GM04504 (cell line): ENCODE measurements at regions not wholly inside any gene's neighbourhood (a gene's known extent, or its start where the extent isn't known, plus 50 kb on each side); places are given as distances from the start of the nearest gene placed in this dataset.
A peak's percentile ranks its signal among the peaks of the same experiment; 100 is the strongest.
"Not testable (repeated sequence)": the region's sequence is repeated elsewhere in the genome, so short reads cannot be mapped to it uniquely, and the experiment has no call there.

Experiments used
- DNase-seq: peaks from one replicate; pipeline ENCODE4 v3.0.0-alpha.2; 2012; ENCODE audit warnings: low read depth

DNA sequence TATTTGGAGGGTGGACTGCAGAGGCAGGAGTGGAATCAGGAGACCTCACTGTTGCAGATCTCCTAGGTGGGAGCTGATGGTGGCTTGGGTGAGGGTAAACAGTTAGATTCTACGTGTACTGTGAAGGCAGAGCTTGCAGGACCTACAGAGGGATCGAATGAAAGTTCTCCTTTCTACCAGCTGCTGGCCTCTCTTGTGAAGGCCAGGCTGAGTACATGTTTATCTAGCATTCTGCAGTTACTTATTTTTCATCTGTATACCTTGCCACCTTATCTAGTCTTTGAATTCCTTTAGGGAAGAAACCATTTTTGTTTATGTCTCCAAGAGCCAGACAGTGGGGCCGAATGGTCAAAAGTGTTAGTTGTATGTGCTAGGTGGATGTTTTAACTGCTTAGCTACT is 57.6 kb downstream of the PTTG1 start:
- no peak for DNase-seq

DNA sequence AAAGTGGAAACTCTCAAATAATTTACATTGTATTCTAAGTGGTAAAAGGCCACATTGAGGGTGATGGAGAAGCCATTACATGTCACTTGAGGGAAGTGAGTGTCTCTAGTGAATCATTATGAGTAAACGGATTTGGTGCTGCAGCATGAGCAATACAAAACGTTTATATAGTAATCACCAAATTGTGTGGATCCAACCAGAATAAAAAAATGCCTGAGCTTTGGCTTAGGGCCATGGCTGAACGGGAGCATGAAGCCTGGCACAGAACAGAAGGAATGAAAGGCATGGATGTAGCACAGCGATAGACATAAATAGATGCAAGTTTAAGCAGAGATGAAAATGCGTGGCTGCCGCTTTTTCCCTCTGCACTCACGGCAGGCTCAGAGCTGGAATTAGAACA is 58.3 kb downstream of the PTTG1 start:
- peak; percentile 38 for DNase-seq

DNA sequence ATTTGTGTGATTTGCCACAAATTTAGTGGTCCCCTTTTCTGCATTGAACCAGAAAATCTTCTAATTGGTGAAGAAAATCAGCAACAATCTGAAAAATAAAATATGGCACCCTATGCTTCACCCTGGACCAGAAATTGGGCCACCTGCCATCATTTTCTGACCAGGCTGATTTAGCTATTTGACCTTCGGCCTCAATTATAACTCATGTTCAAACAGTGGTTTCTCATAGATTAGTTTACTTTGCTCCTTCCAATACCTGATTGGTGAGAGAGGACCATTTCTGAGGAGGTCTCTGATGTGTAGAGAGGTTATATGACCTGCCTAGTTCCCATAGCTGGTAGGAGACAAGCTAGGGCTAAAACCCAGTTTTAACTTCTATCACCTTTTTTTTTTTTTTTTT is 59.0 kb downstream of the PTTG1 start:
- no peak for DNase-seq

DNA sequence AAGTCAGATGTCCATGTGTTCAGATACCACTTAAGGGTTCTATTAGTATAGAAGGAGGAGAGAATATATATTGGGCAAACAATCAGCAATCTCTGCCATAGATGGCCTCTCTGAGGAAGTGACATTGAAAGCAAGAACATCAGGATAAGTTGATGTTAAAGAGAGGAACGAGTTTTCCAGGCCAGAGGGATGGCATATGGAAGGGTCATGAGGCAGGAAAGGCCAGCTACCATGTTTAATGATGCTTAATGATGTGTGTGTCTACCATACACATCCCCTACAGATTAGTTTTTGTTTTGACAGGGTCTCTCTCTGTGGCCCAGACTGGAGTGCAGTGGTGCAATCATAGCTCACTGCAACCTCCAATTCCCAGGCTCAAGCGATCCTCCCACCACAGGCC is 63.0 kb downstream of the PTTG1 start:
- DNase-seq: no peak

DNA sequence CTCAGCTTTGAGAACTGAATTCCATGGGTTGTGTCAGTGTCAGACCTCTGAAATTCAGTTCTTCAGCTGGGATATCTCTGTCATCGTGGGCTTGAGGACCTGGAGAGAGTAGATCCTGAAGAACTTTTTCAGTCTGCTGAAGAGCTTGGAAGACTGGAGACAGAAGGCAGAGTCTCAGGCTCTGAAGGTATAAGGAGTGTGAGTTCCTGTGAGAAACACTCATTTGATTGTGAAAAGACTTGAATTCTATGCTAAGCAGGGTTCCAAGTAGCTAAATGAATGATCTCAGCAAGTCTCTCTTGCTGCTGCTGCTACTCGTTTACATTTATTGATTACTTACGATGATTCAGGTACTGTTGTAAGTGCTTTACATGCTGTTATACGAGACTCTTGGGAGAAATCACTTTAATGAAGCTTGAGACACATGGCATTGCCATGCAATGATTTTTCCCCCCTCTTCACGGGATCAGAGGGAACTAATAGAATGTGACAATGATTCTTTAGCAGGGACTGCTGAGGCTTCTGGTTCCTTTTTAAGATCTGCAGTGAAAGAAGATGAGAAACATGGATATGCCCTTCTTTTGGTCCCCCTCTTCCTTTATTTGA is 63.8 kb downstream of the PTTG1 start:
- DNase-seq: no peak

DNA sequence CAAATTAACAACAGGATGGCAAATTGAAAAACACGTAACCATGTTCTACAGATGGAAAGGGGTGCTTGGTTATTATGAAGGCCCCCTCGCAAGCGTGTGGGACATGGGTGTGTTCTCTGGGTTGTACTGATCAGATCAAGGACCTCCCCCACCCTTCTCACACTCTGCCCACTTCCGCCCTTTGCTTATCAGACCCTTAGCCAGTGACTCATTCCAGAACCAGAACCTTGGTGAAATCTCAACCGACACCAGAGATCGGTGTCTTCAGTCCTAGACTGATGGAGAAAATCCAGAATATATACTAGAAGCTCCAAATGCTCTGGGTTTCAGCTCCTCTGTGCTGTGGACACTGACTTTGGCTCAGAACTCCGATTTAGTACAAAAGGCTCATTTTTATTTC is 64.9 kb downstream of the PTTG1 start:
- no peak for DNase-seq

DNA sequence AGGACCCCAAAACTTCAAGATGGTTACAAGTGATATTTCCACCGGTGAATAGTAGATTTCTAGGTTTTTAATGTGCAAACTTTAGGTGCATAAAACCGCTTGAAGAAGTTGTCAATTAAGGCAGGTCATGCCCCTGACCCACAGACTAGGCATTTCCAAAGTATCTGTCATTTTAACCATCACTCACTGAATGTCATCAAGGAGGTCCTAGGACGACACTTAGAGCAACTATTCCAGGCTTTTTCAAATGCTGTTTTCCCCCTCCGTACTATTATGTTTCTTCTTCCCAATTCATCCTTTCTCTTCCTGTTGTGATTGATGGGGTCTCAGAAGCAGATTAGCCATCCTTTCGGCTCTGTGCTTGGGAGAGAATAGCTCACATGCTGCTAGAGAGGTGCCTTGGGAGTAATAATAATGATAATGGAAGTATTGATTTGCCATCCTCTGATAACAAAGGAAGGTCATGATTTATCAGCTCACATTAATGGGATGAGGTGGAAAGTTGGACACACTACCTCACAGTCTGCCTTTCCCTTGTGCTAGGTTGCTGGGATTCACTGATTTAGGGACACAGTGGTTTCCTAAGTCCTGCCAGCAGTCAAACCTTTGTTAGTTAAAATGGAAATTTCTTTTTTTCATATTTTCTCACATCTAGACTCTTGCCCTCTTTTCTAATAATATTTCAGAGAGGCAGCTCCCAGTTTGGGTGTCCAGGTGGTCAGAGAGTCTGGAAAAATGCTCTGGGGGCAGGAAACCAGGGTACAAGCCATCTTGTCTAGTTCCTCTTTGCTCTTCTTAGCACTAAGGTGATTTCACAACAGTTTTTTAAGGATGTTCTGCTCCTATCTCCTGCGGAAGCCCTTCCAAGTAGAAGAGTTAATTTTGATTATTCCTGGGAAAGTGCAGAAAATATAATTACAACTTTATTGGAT is 67.0 kb downstream of the PTTG1 start:
- DNase-seq: no peak

DNA sequence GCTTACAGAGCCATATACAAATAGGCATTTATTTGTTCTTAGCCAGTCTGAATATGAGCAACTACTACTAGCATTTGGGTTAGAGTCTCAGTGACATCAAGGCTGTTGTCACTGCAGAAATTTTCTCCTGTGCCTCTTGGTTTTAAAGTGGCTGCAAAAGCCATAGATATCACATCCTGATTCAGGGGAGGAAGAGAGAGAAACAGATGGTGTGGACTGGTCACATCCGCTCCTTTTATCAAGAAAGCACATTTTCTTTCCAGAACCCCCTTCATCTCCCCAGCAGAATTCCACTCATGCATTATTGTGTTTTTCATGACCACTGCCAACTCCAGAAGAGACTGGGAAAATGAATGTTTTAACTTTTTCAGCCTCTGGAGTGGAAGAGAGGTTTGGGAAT is 69.8 kb downstream of the PTTG1 start:
- DNase-seq: no peak

DNA sequence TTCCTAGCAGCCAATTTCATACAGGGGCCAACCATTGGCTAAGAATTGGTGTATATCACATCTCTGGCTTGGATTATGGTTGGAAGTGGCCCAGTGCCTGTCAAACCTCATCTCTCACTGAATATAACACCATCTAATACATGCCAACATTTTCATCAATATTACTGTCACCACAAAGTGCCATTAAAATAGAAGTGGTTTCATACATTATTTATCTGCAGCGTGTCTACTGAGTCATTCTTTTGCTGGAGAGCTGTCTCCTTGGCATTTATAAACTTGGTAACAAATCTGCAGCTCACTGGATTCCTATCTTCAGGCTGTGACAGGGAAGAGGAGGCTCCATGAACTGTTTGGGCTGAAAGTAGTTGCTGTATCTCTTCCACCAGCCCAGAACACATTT is 70.9 kb downstream of the PTTG1 start:
- no peak for DNase-seq

DNA sequence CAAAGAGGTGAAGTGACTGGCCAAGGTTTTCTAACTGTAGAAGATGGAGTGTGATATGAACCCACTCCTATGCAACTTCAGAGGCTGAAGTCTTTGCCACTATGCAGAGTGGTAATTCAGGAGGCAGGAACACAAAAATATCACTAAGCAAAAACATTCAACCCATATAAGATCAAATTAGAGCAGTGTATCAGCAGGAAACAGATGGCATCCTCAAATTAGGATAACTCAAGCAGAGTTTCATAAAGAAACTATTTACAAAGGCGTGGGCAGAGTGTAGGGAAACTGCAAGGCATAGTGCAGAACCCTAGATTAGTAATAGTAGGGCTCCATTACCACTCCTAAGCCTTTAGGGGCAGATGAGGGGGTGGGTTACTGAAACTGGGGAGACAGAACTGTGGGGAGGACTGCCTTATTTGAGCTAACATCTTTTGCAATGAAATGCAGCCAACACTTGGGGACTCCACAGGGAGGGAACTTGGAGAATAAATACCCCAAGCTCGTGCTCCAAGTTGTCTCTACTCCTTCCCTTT is 72.2 kb downstream of the PTTG1 start:
- no peak for DNase-seq

DNA sequence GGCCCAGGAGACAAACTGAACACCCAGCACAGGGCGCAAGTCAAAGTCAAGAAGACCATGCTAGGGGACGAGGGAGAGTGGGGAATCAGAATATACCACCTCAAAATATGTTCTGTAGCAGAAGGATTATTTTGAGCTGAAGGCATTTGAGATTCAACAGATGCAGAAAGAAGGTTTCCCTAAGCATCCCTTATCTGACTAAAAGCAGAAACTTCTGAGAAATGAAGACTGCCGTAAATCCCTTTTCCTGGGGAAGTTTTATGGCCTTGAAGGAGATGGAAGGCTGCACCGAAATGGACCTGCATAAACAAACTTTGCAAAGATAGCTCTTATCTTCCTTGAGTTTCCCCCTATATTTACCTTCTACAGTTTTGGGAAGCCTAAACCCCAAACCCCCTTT is 72.8 kb downstream of the PTTG1 start:
- no peak for DNase-seq

DNA sequence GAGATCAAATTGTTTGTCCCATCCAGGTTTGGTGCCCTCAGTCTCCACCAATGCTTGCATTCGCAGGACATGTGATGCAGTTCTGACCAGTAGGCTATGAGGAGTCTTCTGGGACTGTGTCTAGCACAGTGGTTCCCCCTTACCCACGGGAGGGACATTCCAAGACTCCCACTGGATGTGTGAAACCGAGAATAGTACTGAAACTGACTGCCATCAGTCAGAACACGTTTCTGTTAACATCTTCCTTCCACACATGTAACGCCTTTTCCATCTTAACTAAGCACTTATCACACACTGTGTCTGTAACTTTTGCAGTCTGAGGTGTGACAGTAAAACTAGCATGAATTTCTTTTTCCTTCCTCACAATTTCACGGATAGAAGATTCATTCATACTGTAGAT is 74.7 kb downstream of the PTTG1 start:
- DNase-seq: no peak

DNA sequence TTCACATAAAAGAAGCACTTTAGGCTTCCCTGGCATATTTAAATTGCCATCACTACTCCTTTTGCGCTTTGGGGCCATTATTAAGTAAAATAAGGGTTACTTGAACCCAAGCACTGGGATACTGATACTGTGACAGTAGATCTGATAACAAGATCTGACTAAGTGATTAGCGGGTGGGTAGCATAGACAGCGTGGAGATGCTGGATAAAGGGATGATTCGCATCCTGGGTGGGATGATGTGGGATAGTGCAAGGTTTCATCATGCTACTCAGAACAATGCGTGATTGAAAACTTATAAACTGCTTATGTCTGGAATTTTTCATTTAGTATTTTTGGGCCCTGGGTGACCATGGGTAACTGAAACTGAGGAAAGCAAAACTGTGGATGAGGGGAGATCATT is 75.1 kb downstream of the PTTG1 start:
- DNase-seq: no peak

DNA sequence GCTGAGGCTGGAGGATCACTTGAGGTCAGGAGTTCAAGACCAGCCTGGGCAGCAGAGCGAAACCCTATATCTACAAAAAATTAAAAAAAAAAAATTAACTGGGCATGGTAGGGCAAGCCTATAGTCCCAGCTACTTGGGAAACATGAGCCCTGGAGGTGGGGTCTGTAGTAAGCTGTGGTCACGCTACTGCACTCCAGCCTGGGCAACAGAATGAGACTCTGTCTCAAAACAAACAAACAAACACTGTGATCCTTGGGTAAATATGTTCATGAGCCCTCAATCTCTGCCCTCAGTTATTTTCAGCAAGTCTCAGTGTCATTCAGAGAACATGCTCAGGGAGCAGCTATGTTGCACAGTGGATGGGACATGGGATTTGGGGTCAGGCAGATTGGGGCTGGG is 76.2 kb downstream of the PTTG1 start:
- DNase-seq: no peak

DNA sequence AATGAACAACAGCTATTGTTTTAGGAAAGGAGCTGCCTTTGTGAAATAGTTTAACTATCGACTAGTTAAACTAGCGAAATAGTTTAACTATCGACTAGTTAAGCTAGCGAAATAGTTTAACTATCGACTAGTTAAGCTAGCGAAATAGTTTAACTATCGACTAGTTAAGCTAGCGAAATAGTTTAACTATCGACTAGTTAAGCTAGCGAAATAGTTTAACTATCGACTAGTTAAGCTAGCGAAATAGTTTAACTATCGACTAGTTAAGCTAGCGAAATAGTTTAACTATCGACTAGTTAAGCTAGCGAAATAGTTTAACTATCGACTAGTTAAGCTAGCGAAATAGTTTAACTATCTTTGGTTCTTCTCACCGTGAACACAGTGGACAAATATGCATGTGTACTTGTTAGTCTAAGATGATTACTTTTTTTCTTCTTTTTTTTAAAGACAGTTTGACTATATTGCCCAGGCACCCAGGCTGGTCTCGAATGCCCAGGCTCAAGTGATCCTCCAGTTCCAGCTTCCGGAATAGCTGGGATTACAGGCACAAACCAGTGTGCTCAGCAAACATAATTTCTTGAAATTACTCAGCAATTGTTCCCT is 76.9 kb downstream of the PTTG1 start:
- DNase-seq: not testable (repeated sequence)

DNA sequence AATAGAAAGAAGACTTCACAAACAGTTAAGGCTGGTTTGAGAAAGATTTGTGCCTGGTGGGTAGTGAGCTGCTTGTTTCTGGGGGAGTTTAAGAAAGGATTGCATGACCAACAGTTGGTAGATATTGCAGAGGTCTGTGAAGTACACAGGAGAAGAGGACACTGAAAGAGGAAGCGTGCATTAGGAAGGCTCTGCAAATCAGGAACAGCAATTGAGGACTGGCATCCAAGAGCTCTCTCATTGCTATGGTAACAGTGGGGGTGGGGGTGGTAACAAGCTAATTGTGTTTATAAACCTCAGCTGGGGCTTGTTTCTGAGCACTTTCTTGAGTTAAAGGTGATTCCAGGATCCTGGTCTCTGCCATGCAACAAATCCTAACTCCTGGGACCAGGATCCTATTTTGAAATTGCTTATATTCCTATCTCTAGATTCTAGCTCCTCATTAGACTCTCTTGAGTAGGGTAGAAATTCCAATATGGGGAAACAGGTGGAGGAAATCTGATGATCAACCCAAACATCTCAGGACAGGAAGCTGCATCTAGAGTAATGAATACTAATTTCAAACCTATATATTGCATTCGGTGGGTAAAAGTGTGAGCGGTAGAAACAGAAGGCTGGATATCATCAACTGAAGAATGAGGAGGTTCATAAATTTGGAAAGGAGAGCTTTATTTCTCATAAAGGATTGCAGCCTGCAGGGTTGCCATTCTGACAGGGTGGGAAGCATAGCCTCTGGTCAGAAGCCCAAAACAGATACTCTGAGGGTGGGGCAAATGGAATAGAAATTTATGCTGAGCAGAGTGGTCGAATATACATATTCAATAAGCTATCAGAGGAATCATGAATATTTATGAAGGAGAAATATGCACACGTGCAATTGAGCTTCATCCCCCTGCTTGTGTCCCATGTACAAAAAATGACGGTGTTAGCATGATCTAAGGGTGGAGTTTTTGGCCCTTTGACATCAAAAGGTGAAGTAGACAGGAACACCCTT is 79.4 kb downstream of the PTTG1 start:
- DNase-seq: no peak

DNA sequence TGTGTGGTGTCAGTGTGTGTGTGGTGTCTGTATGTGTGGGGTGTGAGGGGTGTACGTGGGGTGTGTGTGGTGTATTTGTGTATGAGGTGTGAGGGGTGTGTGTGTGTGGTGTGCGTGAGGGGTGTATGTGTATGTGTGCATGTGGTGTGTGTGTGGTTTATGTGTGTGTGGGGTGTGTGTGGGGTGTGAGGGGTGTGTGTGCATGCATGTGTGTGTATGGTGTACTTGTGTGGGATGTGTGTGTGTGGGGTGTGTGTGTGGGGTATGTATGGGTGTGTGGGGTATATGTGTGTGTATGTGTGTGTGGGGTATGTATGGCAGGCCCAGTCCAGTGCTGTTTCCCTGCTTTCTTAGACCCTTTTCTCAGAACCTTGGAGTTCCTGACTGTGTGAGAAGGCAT is 83.3 kb downstream of the PTTG1 start:
- DNase-seq: no peak

DNA sequence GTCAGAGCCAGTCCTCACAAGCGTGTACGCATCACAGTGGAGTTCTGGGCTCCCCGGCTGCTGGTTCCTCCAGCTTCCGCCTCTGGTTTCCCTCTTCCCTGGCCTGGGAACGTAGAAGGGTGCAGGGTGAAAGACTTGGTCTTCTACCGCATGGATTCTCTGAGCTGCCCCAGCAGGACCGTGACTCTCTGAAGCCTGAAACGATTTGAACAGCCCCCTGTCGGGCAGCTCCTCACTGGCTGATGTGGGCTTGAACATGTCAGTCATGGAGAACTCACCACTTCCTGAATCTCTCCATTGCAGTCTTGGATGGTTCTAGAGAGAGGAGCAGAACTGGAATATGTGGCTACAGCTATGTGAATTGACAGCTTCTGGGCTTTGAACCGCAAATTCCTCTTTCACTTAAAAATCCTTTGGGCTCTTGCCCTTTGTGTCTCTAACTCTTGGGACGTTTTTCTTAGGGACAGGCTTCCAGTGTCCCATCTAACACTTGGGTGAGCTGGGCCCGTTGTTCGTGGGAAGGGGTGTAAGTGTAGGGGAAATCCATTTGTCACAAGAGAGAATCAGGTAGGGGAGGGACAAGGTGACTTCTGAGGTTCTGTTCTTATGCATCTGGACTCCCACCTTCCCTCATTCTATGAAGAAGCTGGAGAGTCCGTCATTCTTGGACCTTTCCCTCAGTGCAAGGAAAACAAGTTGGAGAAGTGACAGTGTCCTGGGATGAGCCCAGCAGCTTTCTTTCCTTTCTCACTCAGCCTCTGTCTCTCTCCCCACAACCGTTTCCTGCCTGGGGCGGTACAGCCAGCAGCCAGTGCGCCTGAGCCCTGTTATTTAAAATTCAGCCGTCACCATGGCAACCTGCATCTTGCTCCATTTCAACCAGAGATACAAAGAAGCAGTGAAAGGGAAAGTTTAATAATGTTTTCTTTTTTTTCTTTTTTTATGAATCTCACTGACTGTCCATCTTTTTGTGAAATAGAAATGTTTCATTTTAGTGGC is 84.7 kb downstream of the PTTG1 start:
- DNase-seq: peak; percentile 26

DNA sequence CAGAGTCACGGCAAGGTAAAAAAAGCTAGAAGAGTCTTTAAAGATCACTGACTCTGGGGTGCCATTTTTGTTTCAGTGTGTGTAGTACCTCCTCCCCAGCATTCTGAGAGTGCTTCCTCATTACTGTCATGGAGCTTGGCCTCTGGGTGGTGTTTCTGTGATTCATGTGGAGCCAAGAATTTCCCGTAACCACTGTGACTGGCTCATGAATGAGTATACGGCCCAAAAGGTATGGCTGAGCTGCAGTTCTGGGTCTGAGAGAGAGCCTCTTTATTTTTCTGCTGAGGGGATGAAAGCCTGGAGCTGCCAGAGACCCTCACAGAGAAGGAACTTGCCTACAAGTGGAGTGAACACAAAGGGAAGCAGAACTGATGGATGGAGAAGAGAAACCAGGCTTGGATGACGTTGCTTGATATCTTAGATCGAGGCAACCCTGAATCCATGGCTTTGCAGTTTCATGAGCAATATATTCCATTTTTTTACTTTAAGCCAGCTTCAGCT is 85.6 kb downstream of the PTTG1 start:
- DNase-seq: peak; percentile 16

DNA sequence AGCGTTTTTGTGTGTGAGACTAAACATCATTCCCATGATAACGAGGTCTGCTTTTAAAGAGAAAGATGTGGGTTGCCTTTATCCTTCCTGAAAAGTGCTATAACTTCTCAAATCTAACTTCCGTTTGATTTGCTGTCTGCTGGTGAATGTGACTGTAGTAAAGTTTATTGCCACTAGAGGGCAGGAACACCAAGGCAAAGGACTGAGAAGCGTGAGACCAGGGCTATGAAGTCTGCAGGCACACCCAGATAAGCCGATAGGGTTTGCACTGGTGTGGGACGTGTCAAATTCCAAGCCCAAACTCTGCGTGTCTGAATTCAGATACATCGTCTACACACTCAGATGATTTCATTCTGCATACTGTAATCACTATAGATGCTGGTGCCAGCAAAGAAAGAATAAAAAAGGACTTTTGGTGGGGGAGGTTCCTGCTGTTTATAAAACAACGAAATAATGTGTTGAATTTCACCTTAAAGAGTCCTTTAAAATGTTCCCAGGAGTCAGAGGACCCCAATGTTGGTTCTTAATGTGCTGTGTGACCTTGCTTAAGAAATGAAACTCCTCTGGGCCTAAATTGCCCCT is 87.2 kb downstream of the PTTG1 start:
- peak; percentile 58 for DNase-seq
